GM23338 (cell line): ENCODE measurements at regions not wholly inside any gene's neighbourhood (a gene's known extent, or its start where the extent isn't known, plus 50 kb on each side); places are given as distances from the start of the nearest gene placed in this dataset.

Experiments used
- ATAC-seq: fragments of 200-7000 bp; cut with Tn5 transposase; 3 replicates; pipeline ENCODE4 v1.9.1; 2020
- DNase-seq: peaks from one replicate; pipeline ENCODE4 v3.0.0-alpha.2; 2015; ENCODE audit warnings: low spot score
- H2AFZ ChIP-seq: fragments of 200-600 bp; sonication (generic); 2 replicates; pipeline ENCODE4 v1.8.0; 2016; ENCODE audit warnings: antibody characterized with exemption, mild to moderate bottlenecking, moderate library complexity
- H3F3A ChIP-seq: fragments of 200-600 bp; sonication (generic); replicated peaks from 2 replicates; pipeline ENCODE4 v1.8.0; 2017; ENCODE audit warnings: antibody characterized with exemption, mixed run types, low read depth
- H3K27ac ChIP-seq: fragments of 200-600 bp; sonication (generic); 2 replicates; pipeline ENCODE4 v1.6.1; 2016; ENCODE audit warnings: low read depth
- H3K27me3 ChIP-seq: fragments of 200-600 bp; sonication (generic); 2 replicates; pipeline ENCODE4 v1.8.0; 2016; ENCODE audit warnings: mild to moderate bottlenecking, mixed run types, moderate library complexity; ENCODE audit not compliant: insufficient read depth
- H3K36me3 ChIP-seq: fragments of 200-600 bp; sonication (generic); 2 replicates; pipeline ENCODE4 v1.8.0; 2016; ENCODE audit warnings: mild to moderate bottlenecking; ENCODE audit not compliant: insufficient read depth
- H3K4me1 ChIP-seq: fragments of 200-600 bp; sonication (generic); 2 replicates; pipeline ENCODE4 v1.8.0; 2016; ENCODE audit warnings: mild to moderate bottlenecking, moderate library complexity; ENCODE audit not compliant: insufficient read depth
- H3K4me2 ChIP-seq: fragments of 200-600 bp; sonication (generic); 2 replicates; pipeline ENCODE4 v1.7.1; 2017; ENCODE audit warnings: mixed run types
- H3K4me3 ChIP-seq: fragments of 200-600 bp; sonication (generic); 2 replicates; pipeline ENCODE4 v1.6.1; 2016; ENCODE audit warnings: mixed run types
- H3K79me2 ChIP-seq: fragments of 200-600 bp; sonication (generic); replicated peaks from 2 replicates; pipeline ENCODE4 v1.8.0; 2017; ENCODE audit warnings: mild to moderate bottlenecking; ENCODE audit not compliant: insufficient read depth
- H3K9me2 ChIP-seq: fragments of 200-600 bp; sonication (generic); 2 replicates; pipeline ENCODE4 v1.8.0; 2017; ENCODE audit not compliant: insufficient read depth
- H4K20me1 ChIP-seq: fragments of 200-600 bp; sonication (generic); replicated peaks from 2 replicates; pipeline ENCODE4 v1.8.0; 2017; ENCODE audit warnings: mild to moderate bottlenecking; ENCODE audit not compliant: insufficient read depth
- H3K27ac Mint-ChIP-seq: 2 replicates; pipeline ENCODE4 v1.8.0; 2020; ENCODE audit warnings: inconsistent platforms, mild to moderate bottlenecking, moderate library complexity, mixed read lengths
- H3K27me3 Mint-ChIP-seq: 3 replicates; pipeline ENCODE4 v1.8.0; 2022; ENCODE audit warnings: low read depth, mild to moderate bottlenecking, moderate library complexity, mixed read lengths, inconsistent platforms; ENCODE audit not compliant: insufficient read depth, poor library complexity
- H3K36me3 Mint-ChIP-seq: 3 replicates; pipeline ENCODE4 v1.8.0; 2021; ENCODE audit warnings: low read depth, mild to moderate bottlenecking, inconsistent platforms, moderate library complexity, mixed read lengths
- H3K4me1 Mint-ChIP-seq: 3 replicates; pipeline ENCODE4 v1.8.0; 2020; ENCODE audit warnings: mild to moderate bottlenecking, inconsistent platforms, mixed read lengths
- H3K4me3 Mint-ChIP-seq: 3 replicates; pipeline ENCODE4 v1.8.0; 2021; ENCODE audit warnings: moderate library complexity, mild to moderate bottlenecking, inconsistent platforms, mixed read lengths
- H3K9me3 Mint-ChIP-seq: 3 replicates; pipeline ENCODE4 v1.8.0; 2020; ENCODE audit warnings: moderate library complexity, mild to moderate bottlenecking, inconsistent platforms, mixed read lengths
- CTCF ChIP-seq, 2 experiments: fragments of 200-600 bp in 1 of 2; sonication (generic) in 1 of 2; conservative IDR thresholded peaks; 2 replicates each; pipeline versions ENCODE4 v1.5.1 to v1.6.1; 2016 to 2017; ENCODE audit warnings: antibody characterized with exemption in 2 of 2, low read depth in 2 of 2, mild to moderate bottlenecking in 2 of 2, moderate library complexity in 1 of 2
- ETS1 ChIP-seq: IDR thresholded peaks from 2 replicates; pipeline ENCODE4 v1.6.1; 2016; ENCODE audit warnings: antibody characterized with exemption
- EZH2 ChIP-seq: fragments of 200-600 bp; sonication (generic); IDR thresholded peaks from one replicate; pipeline ENCODE4 v1.8.0; 2017; ENCODE audit warnings: antibody characterized with exemption, mild to moderate bottlenecking, low read depth; ENCODE audit not compliant: unreplicated experiment
- EZH2phosphoT487 ChIP-seq: fragments of 200-600 bp; sonication (generic); IDR thresholded peaks from one replicate; pipeline ENCODE4 v1.8.1; 2018; ENCODE audit warnings: antibody characterized with exemption; ENCODE audit not compliant: unreplicated experiment
- NANOG ChIP-seq: IDR thresholded peaks from 2 replicates; pipeline ENCODE4 v1.6.1; 2016; ENCODE audit warnings: antibody characterized with exemption, borderline replicate concordance
- POLR2AphosphoS5 ChIP-seq: IDR thresholded peaks from 2 replicates; pipeline ENCODE4 v1.6.1; 2016; ENCODE audit warnings: antibody characterized with exemption, low read depth
- STAT1 ChIP-seq: IDR thresholded peaks from one replicate; pipeline ENCODE4 v1.6.1; 2016; ENCODE audit warnings: antibody characterized with exemption; ENCODE audit not compliant: unreplicated experiment
- ZNF114 ChIP-seq: fragments of 250-450 bp; sonication (Bioruptor Pico); IDR thresholded peaks from 2 replicates; pipeline ENCODE4 v1.5.0; 2020; ENCODE audit warnings: mild to moderate bottlenecking, moderate library complexity
- ZNF462 ChIP-seq: fragments of 250-450 bp; sonication (Bioruptor Pico); IDR thresholded peaks from 2 replicates; pipeline ENCODE4 v1.5.0; 2020; ENCODE audit warnings: mild to moderate bottlenecking, moderate library complexity

GRCh38 chr10:33991924-33992323 lies 657.5 kb upstream of the NRP1 start:
- Mint-ChIP-seq H3K27ac (no peak overlapping the region), H3K4me3 (no peak overlapping the region), H3K36me3 (no peaks in the 10 kb centered on the region), H3K27me3 (peaks cover 2% of the 10 kb centered on the region), H3K9me3 (peaks cover 4% of the 10 kb centered on the region; the same call in 1 of the 3 replicates), H3K4me1 (no peaks in the 10 kb centered on the region)
- Histone ChIP-seq H3K27ac (no peak overlapping the region), H3K27me3 (no peaks in the 10 kb centered on the region), H3K4me2 (no peak overlapping the region), H3K4me1 (no peaks in the 10 kb centered on the region), H2AFZ (no peak overlapping the region), H3K79me2 (no peaks in the 10 kb centered on the region), H3F3A (no peaks in the 10 kb centered on the region), H3K4me3 (no peak overlapping the region), H4K20me1 (no peaks in the 10 kb centered on the region), H3K9me2 (peaks cover 6% of the 10 kb centered on the region), H3K36me3 (no peaks in the 10 kb centered on the region)
- DNase-seq (no peak), ATAC-seq (no peak)
- no peak for TF ChIP-seq STAT1
- no peak for TF ChIP-seq POLR2AphosphoS5
- TF ChIP-seq ZNF462 (CRISPR knock-in tag): no peak
- TF ChIP-seq EZH2: no peak
- no peak for TF ChIP-seq EZH2phosphoT487

DNA sequence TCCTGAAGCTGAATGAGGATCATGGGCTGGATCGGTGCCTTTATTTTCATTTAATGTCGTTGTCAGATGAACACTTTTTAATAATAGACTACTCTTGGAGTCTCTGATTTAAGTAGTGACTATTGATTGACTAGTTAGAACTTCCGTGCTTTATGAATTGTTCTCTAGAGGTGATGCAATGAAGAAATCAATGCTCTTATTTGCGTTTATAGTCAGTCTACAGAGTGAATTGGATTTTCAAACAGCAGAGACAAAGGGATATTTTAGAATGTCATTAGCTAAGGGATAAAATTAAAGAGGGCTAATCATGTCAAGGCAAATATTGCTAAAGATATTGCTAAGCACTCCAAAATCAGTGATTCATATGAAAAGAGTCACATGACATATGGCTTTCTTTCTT lies 652.0 kb upstream of the NRP1 start:
- no peak overlapping the region for H3K27ac Mint-ChIP-seq
- H2AFZ ChIP-seq: no peak overlapping the region
- H3K4me1 ChIP-seq: no peaks in the 10 kb centered on the region
- ATAC-seq (no peak), DNase-seq (no peak)
- TF ChIP-seq ETS1: no peak
- TF ChIP-seq CTCF (conservative IDR thresholded peaks at IDR 0.05; ENCODE audit: low read depth in 2 of 2): no peak
- TF ChIP-seq ZNF114: no peak
- no peak for TF ChIP-seq EZH2
- no peak for TF ChIP-seq NANOG
- no peaks in the 10 kb centered on the region for H3K27me3 Mint-ChIP-seq
- no peaks in the 10 kb centered on the region for H4K20me1 ChIP-seq
- H3K27me3 ChIP-seq: no peaks in the 10 kb centered on the region
- no peaks in the 10 kb centered on the region for H3K36me3 Mint-ChIP-seq
- no peak overlapping the region for H3K27ac ChIP-seq
- H3F3A ChIP-seq: no peaks in the 10 kb centered on the region
- H3K4me3 Mint-ChIP-seq: no peak overlapping the region
- no peaks in the 10 kb centered on the region for H3K79me2 ChIP-seq
- no peak overlapping the region for H3K4me2 ChIP-seq
- H3K9me2 ChIP-seq: peaks cover 6% of the 10 kb centered on the region
- H3K36me3 ChIP-seq: no peaks in the 10 kb centered on the region
- no peaks in the 10 kb centered on the region for H3K4me1 Mint-ChIP-seq
- peaks cover 4% of the 10 kb centered on the region; the same call in 1 of the 3 replicates for H3K9me3 Mint-ChIP-seq
- H3K4me3 ChIP-seq: no peak overlapping the region
